ENCODE measurements at regions not wholly inside any gene's neighbourhood (a gene's known extent, or its start where the extent isn't known, plus 50 kb on each side); places are given as distances from the start of the nearest gene placed in this dataset.

GRCh38 chr18:10314066-10314465 is 140.4 kb upstream of the APCDD1 start:
- no peak for DNase-seq (ENCODE audit: low read depth)

DNA sequence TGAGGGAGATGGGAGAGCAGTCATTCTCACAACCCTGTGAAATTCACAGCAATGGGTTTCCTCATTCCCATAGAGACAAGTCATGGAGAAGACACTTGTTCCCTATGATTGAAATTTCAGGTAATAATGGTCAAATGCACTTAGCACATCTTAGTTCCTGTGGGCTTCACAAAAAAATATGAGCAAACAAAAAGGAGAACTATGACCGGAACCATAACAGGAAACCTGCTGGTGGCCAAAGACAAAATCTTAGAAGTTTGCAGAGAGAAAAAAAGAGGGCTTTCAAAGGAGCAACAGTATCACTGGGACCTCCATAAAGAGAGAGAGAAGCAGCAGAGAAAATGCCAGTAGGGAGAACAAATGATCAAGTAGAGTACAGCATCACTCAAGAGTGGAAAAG is 138.9 kb upstream of the APCDD1 start:
- DNase-seq (ENCODE audit: low read depth), result no peak

- no peak for DNase-seq (ENCODE audit: low read depth)
Measured at GRCh38 chr18:10316778-10317177, 137.7 kb upstream of the APCDD1 start.

DNA sequence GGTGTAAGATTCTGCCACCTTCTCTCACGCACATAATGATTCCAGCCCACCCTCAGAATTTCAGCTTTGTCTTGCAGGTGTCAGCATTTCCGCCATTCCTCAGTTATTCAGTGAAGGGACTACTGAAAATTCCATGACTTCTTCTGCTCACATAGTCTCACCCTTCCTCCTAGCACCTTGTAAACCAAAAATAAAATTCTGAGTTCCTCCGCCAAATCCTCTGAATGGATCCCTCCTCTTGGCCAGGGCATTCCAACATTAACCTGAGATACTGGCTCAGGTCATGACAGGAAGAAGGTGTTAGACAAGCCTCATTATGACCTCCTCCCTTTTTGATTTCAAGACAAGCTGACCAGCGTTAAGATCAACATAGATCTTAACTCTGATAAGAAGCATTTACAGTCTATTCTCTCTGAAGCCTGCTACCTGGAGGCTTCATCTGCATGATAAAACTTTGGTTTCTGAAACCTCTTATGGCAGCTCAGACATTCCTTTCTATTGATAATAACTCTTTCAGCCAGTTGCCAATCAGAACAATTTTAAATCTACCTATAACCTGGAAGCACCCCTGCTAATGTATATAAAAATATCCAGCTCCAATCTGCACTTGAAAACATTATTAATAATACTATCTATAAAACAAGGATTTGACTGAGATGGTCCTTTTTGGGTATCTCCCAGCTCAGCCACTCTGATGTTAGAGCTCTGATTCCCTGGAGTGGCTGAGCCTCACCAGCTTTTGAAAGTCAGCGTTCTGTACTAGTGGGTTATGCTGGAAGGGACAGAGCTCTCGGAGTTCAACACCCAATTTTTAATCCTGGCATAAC is 136.4 kb upstream of the APCDD1 start:
- no peak for DNase-seq (ENCODE audit: low read depth)

GRCh38 chr18:10318691-10318970 is 135.8 kb upstream of the APCDD1 start:
- no peak for DNase-seq (ENCODE audit: low read depth)

DNA sequence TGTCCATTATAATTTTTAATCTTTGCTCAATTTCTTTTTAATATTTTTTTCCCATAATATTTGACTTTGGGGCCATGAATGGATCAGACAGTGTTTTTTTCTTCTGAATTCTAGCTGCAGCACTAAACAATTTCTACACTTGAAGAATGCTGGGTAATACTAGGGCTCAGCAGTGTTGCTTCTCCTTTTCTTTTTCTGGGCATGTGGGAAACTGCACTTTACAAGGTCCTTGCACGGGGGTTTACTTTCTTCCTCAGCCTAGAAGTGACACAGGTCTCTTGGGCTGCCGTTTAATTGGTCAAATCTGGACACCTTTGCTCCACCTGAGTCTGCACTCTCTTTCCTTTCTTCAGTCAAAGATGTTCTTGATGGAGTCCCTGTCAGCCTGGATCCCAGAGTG is 135.4 kb upstream of the APCDD1 start:
- no peak for DNase-seq (ENCODE audit: low read depth)

- no peak for DNase-seq (ENCODE audit: low read depth)
Measured at GRCh38 chr18:10319914-10320600, 134.4 kb upstream of the APCDD1 start.

DNA sequence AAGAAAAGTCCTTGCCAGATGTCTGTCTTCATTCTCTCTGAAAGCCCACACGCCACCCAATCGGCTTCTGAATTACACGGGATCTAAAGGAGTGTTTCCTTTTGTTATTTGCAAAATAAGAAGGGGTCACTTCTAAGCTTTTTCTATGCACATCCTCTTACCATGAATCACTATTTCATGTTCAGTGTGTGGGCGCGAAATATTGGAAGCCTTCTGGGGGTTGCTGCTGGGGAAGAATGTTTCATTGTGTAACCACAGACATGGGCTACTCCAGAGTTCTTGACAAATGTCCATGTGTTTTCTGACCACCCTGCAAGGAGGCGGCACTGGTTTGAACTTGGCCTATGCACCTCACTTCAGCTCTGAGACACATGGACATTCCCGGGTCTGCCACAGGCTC is 133.6 kb upstream of the APCDD1 start:
- no peak for DNase-seq (ENCODE audit: low read depth)

DNA sequence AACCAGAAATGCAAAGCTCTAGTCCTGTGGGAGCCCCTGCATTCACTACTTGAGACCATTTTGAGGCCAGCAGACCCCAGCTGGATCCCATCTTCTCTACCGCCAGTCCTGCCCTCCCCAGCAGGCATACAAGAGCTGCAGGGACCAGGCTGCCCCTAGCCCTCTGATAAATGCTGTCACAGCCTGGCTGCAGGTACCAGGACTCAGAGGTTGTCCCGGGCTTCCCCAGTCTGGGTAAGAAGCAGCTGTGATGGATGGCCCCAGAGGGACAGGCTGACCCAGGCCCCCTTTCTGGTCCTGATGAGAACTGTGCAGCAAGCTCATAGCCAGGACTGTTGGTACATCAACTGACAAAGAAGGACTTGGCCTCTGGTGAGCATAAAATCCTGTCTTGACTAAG is 132.9 kb upstream of the APCDD1 start:
- no peak for DNase-seq (ENCODE audit: low read depth)

- no peak for DNase-seq (ENCODE audit: low read depth)
Measured at GRCh38 chr18:10322004-10322403, 132.4 kb upstream of the APCDD1 start.

GRCh38 chr18:10322435-10322834 is 132.0 kb upstream of the APCDD1 start:
- DNase-seq (ENCODE audit: low read depth), result no peak

GRCh38 chr18:10329101-10329500 is 125.3 kb upstream of the APCDD1 start:
- no peak for DNase-seq (ENCODE audit: low read depth)

GRCh38 chr18:10330428-10330827 is 124.0 kb upstream of the APCDD1 start:
- no peak for DNase-seq (ENCODE audit: low read depth)

GRCh38 chr18:10332452-10332851 is 122.0 kb upstream of the APCDD1 start:
- DNase-seq (ENCODE audit: low read depth), result no peak

DNA sequence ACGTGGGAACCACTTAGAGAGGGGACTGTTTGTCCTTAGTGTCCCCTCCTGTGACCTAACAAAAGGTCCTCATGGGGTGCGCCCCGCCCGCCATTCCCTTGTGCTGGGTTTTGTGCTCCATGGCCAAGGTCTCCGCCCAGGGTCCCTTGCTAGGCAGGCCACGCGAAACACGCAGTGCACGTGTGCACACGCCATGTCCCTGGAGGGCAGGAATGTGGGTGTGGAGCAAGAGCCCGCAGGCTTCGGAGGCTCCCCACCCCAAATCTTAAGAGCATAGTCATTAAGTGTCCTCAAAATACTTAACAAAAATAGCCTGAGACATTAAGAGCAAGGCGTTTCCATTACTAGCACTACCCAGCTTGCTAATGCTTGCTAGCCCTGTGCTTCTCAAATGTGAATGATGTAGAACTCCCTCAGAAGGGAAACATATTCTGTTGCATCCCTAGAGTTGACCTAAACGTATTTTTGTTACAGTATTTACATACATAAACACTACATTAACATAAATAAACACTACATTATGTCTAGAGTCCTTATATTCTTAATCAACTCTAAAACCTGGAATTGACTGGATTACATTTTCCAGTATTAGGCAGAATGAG is 117.6 kb upstream of the APCDD1 start:
- no peak for DNase-seq (ENCODE audit: low read depth)

- DNase-seq (ENCODE audit: low read depth), result no peak
Measured at GRCh38 chr18:10340821-10341220, 113.6 kb upstream of the APCDD1 start.

- no peak for DNase-seq (ENCODE audit: low read depth)
Measured at GRCh38 chr18:10343778-10344177, 110.7 kb upstream of the APCDD1 start.

DNA sequence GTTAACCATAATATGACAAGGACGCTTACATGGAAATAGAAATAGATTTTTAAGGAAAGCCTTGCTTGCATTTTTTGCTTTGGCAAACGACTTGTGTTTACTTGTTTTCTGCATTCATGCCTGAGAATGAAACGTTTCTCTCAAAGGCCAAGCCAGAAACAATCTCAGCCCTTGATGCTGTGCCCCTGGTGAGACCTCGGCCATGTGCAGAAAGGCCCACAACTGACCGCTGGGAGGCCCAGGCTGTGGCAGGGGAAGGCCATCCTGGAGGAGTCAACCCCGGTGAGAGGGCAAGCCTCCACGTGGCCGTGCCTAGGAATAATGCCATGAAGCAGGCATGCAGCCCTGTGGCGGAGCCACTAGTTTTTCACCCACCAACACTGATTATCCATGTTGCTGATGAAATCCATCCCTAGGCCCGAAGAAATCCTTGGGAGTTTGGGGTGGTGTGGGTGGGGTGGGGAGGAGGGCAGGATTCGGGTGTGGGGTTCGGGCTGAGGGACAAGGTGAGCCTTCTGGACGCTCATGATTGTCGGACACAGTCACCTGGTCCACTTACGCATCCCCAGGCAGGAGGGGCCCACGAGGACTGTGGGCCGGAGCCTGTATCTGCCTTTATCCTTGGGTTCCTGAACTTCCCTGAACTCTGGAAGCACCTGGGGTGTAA is 107.6 kb upstream of the APCDD1 start:
- no peak for DNase-seq (ENCODE audit: low read depth)

DNA sequence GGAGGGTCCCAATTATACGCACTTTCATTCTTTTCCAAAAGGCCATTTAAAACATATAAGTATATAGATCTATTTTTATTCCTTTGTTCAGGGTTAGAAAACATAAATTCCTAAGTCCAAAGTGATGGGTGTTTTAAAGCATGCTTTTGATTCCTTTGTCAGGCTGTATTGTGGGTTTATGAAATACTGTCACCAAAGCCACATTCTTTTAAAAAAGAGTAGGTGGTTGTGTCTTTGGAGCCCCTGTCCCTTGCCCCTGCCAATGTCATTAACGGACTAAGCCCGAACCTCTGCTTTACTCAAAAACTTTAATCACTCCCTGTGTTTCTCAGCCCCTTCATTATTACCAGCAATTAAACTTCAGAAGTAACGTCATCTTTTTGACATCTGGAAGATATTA is 104.9 kb upstream of the APCDD1 start:
- no peak for DNase-seq (ENCODE audit: low read depth)

DNA sequence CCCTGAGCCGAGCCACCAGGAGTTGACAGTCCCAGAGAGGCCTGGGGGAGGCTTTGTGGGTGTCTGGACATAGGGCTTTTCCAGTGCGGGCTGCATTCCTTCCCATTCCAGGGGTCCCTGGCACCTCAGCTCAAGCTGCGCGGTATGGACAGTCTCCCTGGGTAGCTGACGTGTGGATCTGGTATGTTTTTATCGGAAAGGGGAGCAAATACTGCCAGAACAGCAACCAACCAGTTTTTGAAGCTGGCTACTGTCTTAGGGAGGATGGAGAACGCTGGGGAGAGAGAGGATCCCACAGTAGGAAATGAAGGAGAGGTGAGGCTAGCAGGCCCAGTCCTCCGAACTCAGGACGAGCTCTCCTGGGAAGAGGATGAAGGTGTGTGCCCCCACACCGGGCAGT is 103.8 kb upstream of the APCDD1 start:
- no peak for DNase-seq (ENCODE audit: low read depth)

GRCh38 chr18:10351219-10351818 is 103.1 kb upstream of the APCDD1 start:
- DNase-seq (ENCODE audit: low read depth), result no peak

- no peak for DNase-seq (ENCODE audit: low read depth)
Measured at GRCh38 chr18:10351858-10352257, 102.6 kb upstream of the APCDD1 start.

DNA sequence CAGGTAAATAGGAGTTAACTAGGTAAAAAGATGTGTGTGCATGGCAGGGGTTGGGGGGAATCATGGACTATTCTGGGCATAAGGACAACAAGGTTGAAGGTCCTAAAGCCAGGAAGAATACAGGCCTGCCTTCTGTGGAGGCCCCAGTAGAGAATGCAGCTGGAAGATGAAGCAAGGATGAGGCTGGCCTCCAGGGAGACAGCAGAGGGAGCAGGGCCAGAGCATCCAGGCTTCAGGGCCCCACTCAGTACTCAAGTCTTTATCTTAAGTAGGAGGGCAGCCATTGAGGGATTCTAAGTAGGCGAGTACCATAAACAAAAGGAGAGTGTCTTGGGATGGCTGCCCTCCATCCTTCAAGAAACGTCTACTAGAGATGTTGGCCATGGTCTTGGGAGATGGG is 101.8 kb upstream of the APCDD1 start:
- no peak for DNase-seq (ENCODE audit: low read depth)
